Mammary epithelial cell (primary cell): ENCODE measurements at regions not wholly inside any gene's neighbourhood (a gene's known extent, or its start where the extent isn't known, plus 50 kb on each side); places are given as distances from the start of the nearest gene placed in this dataset.

Experiments
- EZH2 ChIP-seq: IDR thresholded peaks from 2 replicates; pipeline ENCODE4 v1.6.1; 2012; ENCODE audit warnings: low read length, inconsistent platforms, borderline replicate concordance
- TF ChIP-seq, protein P1 (sequence below), 2 donors: IDR thresholded peaks in 1 of 2; conservative IDR thresholded peaks in 1 of 2; 2 replicates each; pipeline ENCODE4 v1.5.1; 2011 to 2012; ENCODE audit warnings: inconsistent platforms in 2 of 2, low read length in 2 of 2, mild to moderate bottlenecking in 2 of 2, control low read depth in 1 of 2, low read depth in 1 of 2; ENCODE audit not compliant: insufficient read depth in 1 of 2; ENCODE audit errors: extremely low read depth in 1 of 2

DNA sequence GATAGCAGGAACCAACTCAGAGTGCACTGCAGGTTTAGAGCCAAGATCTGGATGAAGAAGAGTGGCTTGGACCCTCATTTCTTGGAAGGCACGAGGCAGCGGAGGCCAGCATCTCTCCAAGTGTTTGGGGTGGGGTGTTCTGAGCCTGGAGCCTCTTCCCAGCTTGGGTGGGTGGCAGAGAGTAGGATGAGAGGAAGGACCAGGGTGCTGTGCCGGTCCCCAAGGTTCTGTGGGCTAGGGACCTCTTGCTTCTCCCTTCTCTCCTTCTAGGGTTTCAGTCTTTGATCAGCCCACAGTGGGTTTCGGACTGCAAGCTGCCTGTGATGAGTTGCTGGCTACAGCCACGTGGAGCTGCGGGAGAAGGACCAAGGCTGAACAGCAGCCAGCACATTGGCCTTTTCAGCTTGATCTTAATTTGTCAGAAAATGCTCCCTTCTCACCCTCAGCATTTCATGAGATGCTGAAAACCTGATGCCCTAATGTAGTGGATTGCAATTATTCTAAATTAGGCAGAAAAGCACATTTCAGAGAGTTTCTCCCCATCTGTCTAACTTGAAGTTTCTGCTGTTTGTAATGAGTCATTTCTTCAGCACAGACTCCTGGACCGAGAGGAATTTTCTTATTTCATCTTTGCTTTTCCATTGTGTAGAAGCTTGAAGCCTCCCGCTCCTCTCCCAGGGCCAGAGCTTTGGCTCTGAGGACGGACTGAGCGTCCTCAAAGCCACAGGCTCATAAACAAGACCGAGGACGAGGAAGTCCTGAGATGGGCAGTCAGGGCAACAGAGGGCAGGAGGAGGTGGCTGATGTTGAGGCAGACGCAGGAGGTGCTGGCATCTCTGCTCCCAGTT is 99.1 kb upstream of the HDAC4 start:
- TF ChIP-seq, protein P1, sequence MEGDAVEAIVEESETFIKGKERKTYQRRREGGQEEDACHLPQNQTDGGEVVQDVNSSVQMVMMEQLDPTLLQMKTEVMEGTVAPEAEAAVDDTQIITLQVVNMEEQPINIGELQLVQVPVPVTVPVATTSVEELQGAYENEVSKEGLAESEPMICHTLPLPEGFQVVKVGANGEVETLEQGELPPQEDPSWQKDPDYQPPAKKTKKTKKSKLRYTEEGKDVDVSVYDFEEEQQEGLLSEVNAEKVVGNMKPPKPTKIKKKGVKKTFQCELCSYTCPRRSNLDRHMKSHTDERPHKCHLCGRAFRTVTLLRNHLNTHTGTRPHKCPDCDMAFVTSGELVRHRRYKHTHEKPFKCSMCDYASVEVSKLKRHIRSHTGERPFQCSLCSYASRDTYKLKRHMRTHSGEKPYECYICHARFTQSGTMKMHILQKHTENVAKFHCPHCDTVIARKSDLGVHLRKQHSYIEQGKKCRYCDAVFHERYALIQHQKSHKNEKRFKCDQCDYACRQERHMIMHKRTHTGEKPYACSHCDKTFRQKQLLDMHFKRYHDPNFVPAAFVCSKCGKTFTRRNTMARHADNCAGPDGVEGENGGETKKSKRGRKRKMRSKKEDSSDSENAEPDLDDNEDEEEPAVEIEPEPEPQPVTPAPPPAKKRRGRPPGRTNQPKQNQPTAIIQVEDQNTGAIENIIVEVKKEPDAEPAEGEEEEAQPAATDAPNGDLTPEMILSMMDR (conservative IDR thresholded peaks at IDR 0.05 in 1 of 2, IDR thresholded peaks at IDR 0.05 in 1 of 2; ENCODE audit: extremely low read depth in 1 of 2, insufficient read depth in 1 of 2, low read depth in 1 of 2, low read length in 2 of 2), result no peak
- no peak for TF ChIP-seq EZH2
